Right cardiac atrium (tissue), 5 donors: ENCODE measurements at regions not wholly inside any gene's neighbourhood (a gene's known extent, or its start where the extent isn't known, plus 50 kb on each side); places are given as distances from the start of the nearest gene placed in this dataset.

Source experiments
- ATAC-seq, 2 donors: fragments of 200-7000 bp; cut with Tn5 transposase; one replicate each; pipeline versions ENCODE4 v1.8.0 to v1.9.1; 2020; ENCODE audit warnings: moderate library complexity in 2 of 2, mild to moderate bottlenecking in 1 of 2
- DNase-seq, 3 donors: peaks; one replicate each; pipeline ENCODE4 v3.0.0-alpha.2; 2020
- H3K27ac ChIP-seq: one replicate; pipeline ENCODE4 v1.5.1; 2013; ENCODE audit warnings: mild to moderate bottlenecking, low read length, control low read depth, moderate library complexity
- H3K27me3 ChIP-seq: one replicate; pipeline ENCODE4 v1.6.1; 2013; ENCODE audit not compliant: control insufficient read depth, insufficient read depth
- H3K4me1 ChIP-seq: one replicate; pipeline ENCODE4 v1.6.1; 2013; ENCODE audit warnings: low read length; ENCODE audit not compliant: control insufficient read depth, insufficient read depth
- H3K4me3 ChIP-seq: one replicate; pipeline ENCODE4 v1.5.1; 2013; ENCODE audit warnings: low read length, control low read depth
- H3K9me3 ChIP-seq: one replicate; pipeline ENCODE4 v1.6.1; 2013; ENCODE audit warnings: low read length; ENCODE audit not compliant: control insufficient read depth
- WGBS: extraction: QIAGEN DNeasy Blood & Tissue Kit; methylation state at CpG from one replicate; pipeline ENCODE4 v1.1.7; 2013; 5-methylcytosine and 5-hydroxymethylcytosine counted together
- intact Hi-C, 4 donors: fragments of 100-400 bp; cut with DNase I; formaldehyde crosslinking; loops; one replicate each; pipeline versions ENCODE4 v1.11.0 to v1.14.0; 2022 to 2023
- donor health status: healthy with polysubstance abuse.
- donor health status: DM: no; HTN: yes; CAD: no.
- donor health status: DM: no; HTN: no; CAD: no.
- donor health status: DM: no; HTN: yes; CAD: no; lungs with severe emphysema.
- donor health status: DM: yes; HTN: yes; CAD: no.

- no peak for ATAC-seq
- H3K4me1 ChIP-seq = peaks cover 13% of the 10 kb centered on the region
- 66% methylated on average over 2 of the region's 2 CpGs for WGBS
- H3K4me3 ChIP-seq = no peak overlapping the region
- no peak overlapping the region for H3K27ac ChIP-seq
- no peak for DNase-seq
- intact Hi-C loops = no loop called here
- no peaks in the 10 kb centered on the region for H3K27me3 ChIP-seq
- no peaks in the 10 kb centered on the region for H3K9me3 ChIP-seq
Measured at GRCh38 chr4:17170131-17170530, 271.7 kb upstream of the LDB2 start.

- H3K27ac ChIP-seq = no peak overlapping the region
- intact Hi-C loops = no loop called here
- no peak overlapping the region for H3K4me3 ChIP-seq
- DNase-seq (no peak), ATAC-seq (no peak)
- no peaks in the 10 kb centered on the region for H3K9me3 ChIP-seq
- H3K4me1 ChIP-seq = peaks cover 13% of the 10 kb centered on the region
- 84% methylated on average over 1 of the region's 1 CpG for WGBS
- H3K27me3 ChIP-seq = no peaks in the 10 kb centered on the region
Measured at GRCh38 chr4:17169699-17170098, 271.3 kb upstream of the LDB2 start.

- H3K4me3 ChIP-seq = no peak overlapping the region
- intact Hi-C loops = no loop called here
- 49% methylated on average over 1 of the region's 1 CpG for whole genome bisulfite sequencing
- no peaks in the 10 kb centered on the region for H3K9me3 ChIP-seq
- H3K27me3 ChIP-seq = no peaks in the 10 kb centered on the region
- no peak overlapping the region for H3K27ac ChIP-seq
- ATAC-seq (peak in 1 of 2 donors; percentile 78), DNase-seq (no peak)
- peaks cover 13% of the 10 kb centered on the region for H3K4me1 ChIP-seq
Measured at GRCh38 chr4:17168571-17168970, 270.1 kb upstream of the LDB2 start.

GRCh38 chr4:17166954-17167353, 268.5 kb upstream of the LDB2 start:
- H3K4me3 ChIP-seq = no peak overlapping the region
- peaks cover 10% of the 10 kb centered on the region for H3K4me1 ChIP-seq
- H3K27me3 ChIP-seq = no peaks in the 10 kb centered on the region
- ATAC-seq = peak; percentile 97
- peak; percentile 48 to 73 (median 68) for DNase-seq
- 18% methylated on average over 5 of the region's 5 CpGs for WGBS
- intact Hi-C loops = no loop called here
- H3K9me3 ChIP-seq = no peaks in the 10 kb centered on the region
- H3K27ac ChIP-seq = peak overlapping the region; percentile 86

GRCh38 chr4:17165286-17165685, 266.8 kb upstream of the LDB2 start:
- no peak for DNase-seq
- peaks cover 10% of the 10 kb centered on the region for H3K4me1 ChIP-seq
- WGBS = 89% methylated on average over 1 of the region's 1 CpG
- no peaks in the 10 kb centered on the region for H3K9me3 ChIP-seq
- intact Hi-C loops = no loop called here
- no peak overlapping the region for H3K4me3 ChIP-seq
- no peak for ATAC-seq
- no peak overlapping the region for H3K27ac ChIP-seq
- H3K27me3 ChIP-seq = no peaks in the 10 kb centered on the region

GRCh38 chr4:17164666-17165065, 266.2 kb upstream of the LDB2 start:
- intact Hi-C loops = no loop called here
- 39% methylated on average over 2 of the region's 2 CpGs for WGBS
- H3K9me3 ChIP-seq = no peaks in the 10 kb centered on the region
- no peak for ATAC-seq
- no peak overlapping the region for H3K27ac ChIP-seq
- H3K4me3 ChIP-seq = no peak overlapping the region
- DNase-seq = no peak
- H3K27me3 ChIP-seq = no peaks in the 10 kb centered on the region
- peaks cover 10% of the 10 kb centered on the region for H3K4me1 ChIP-seq

- 92% methylated on average over 3 of the region's 3 CpGs for WGBS
- Histone ChIP-seq H3K27me3 (no peaks in the 10 kb centered on the region), H3K4me1 (peaks cover 10% of the 10 kb centered on the region), H3K9me3 (no peaks in the 10 kb centered on the region), H3K4me3 (no peak overlapping the region), H3K27ac (no peak overlapping the region)
- ATAC-seq (no peak), DNase-seq (no peak)
- intact Hi-C loops = no loop called here
Measured at GRCh38 chr4:17163156-17163771, 264.8 kb upstream of the LDB2 start.

GRCh38 chr4:17157304-17157703, 258.9 kb upstream of the LDB2 start:
- Histone ChIP-seq H3K27me3 (no peaks in the 10 kb centered on the region), H3K27ac (no peak overlapping the region), H3K9me3 (no peaks in the 10 kb centered on the region), H3K4me3 (no peak overlapping the region), H3K4me1 (no peaks in the 10 kb centered on the region)
- DNase-seq = no peak
- ATAC-seq = no peak
- 63% methylated on average over 4 of the region's 4 CpGs for WGBS
- intact Hi-C loops = no loop called here

- H3K27ac ChIP-seq = no peak overlapping the region
- ATAC-seq = no peak
- no peaks in the 10 kb centered on the region for H3K4me1 ChIP-seq
- H3K4me3 ChIP-seq = no peak overlapping the region
- intact Hi-C loops = no loop called here
- DNase-seq = no peak
- H3K27me3 ChIP-seq = no peaks in the 10 kb centered on the region
- H3K9me3 ChIP-seq = no peaks in the 10 kb centered on the region
Measured at GRCh38 chr4:17155486-17155885, 257.0 kb upstream of the LDB2 start.

- no peak overlapping the region for H3K27ac ChIP-seq
- DNase-seq = no peak
- H3K9me3 ChIP-seq = no peaks in the 10 kb centered on the region
- H3K27me3 ChIP-seq = no peaks in the 10 kb centered on the region
- H3K4me1 ChIP-seq = no peaks in the 10 kb centered on the region
- ATAC-seq = no peak
- intact Hi-C loops = no loop called here
- H3K4me3 ChIP-seq = no peak overlapping the region
- whole genome bisulfite sequencing = 90% methylated on average over 6 of the region's 6 CpGs
Measured at GRCh38 chr4:17153572-17153971, 255.1 kb upstream of the LDB2 start.

- 65% methylated on average over 6 of the region's 6 CpGs for WGBS
- ATAC-seq = no peak
- Histone ChIP-seq H3K27me3 (no peaks in the 10 kb centered on the region), H3K27ac (no peak overlapping the region), H3K4me1 (no peaks in the 10 kb centered on the region), H3K4me3 (no peak overlapping the region), H3K9me3 (no peaks in the 10 kb centered on the region)
- DNase-seq = no peak
- intact Hi-C loops = no loop called here
Measured at GRCh38 chr4:17152941-17153540, 254.6 kb upstream of the LDB2 start.

- no peak overlapping the region for H3K27ac ChIP-seq
- intact Hi-C loops = no loop called here
- H3K9me3 ChIP-seq = no peaks in the 10 kb centered on the region
- peak in 1 of 2 donors; percentile 66 for ATAC-seq
- no peak overlapping the region for H3K4me3 ChIP-seq
- H3K4me1 ChIP-seq = no peaks in the 10 kb centered on the region
- no peaks in the 10 kb centered on the region for H3K27me3 ChIP-seq
- DNase-seq = no peak
Measured at GRCh38 chr4:17142232-17142711, 243.8 kb upstream of the LDB2 start.
